GM12878 (cell line): ENCODE measurements at regions not wholly inside any gene's neighbourhood (a gene's known extent, or its start where the extent isn't known, plus 50 kb on each side); places are given as distances from the start of the nearest gene placed in this dataset.

Experiments
- ATAC-seq: fragments of 200-7000 bp; cut with Tn5 transposase; 3 replicates; pipeline ENCODE4 v1.9.1; 2020; ENCODE audit warnings: mild to moderate bottlenecking, moderate library complexity
- BruUV-seq: library from RNA; stranded (reverse); fragments of 400-500 nt; replicated peaks from 2 replicates; lab custom pipeline; 2021; lab: Mats Ljungman, UMichigan
- CTCF ChIA-PET: fragments of 300-600 bp; sonication (Branson Sonifier 250); formaldehyde crosslinking; extraction: SDS; loops from one replicate; lab custom pipeline; 2021; ENCODE audit warnings: inconsistent platforms; lab: Yijun Ruan, JAX
- POLR2A ChIA-PET: fragments of 350-600 bp; formaldehyde crosslinking; extraction: SDS; loops from one replicate; lab custom pipeline; 2021; ENCODE audit warnings: inconsistent platforms; lab: Charles Lee
- RAD21 ChIA-PET: fragments of 300-600 bp; sonication (Branson Sonifier 250); formaldehyde crosslinking; loops from one replicate; lab custom pipeline; 2023; ENCODE audit warnings: antibody characterized with exemption; ENCODE audit not compliant: unreplicated experiment; lab: Charles Lee
- SMC1A ChIA-PET: fragments of 300-600 bp; sonication (Branson Sonifier 250); formaldehyde crosslinking; loops from one replicate; lab custom pipeline; 2023; ENCODE audit not compliant: unreplicated experiment, uncharacterized antibody; lab: Charles Lee
- DNase-seq: peaks from one replicate; pipeline ENCODE4 v3.0.0-alpha.2; 2011; ENCODE audit warnings: low read depth, low spot score
- FAIRE-seq: peaks from 3 replicates; lab custom pipeline; 2011; peaks lifted over from hg19 to GRCh38; lab: Jason Lieb, UNC
- H2AFZ ChIP-seq: 2 replicates; pipeline ENCODE4 v1.6.0; 2011; ENCODE audit warnings: low read depth, low read length, control low read depth; ENCODE audit not compliant: control insufficient read depth
- H3K27ac ChIP-seq: 2 replicates; pipeline ENCODE4 v1.5.1; 2011; ENCODE audit warnings: control low read depth; ENCODE audit not compliant: control insufficient read depth, insufficient read depth
- H3K27me3 ChIP-seq, 2 experiments: replicated peaks in 1 of 2; 2 replicates each; pipeline versions ENCODE4 v1.6.0 to v1.6.1; 2011; ENCODE audit warnings: low read length in 1 of 2; ENCODE audit not compliant: control insufficient read depth in 2 of 2, insufficient read depth in 2 of 2
- H3K36me3 ChIP-seq, 2 experiments: 2 replicates each; pipeline ENCODE4 v1.5.1; 2011; ENCODE audit warnings: low read length in 1 of 2; ENCODE audit not compliant: control insufficient read depth in 2 of 2, insufficient read depth in 2 of 2
- H3K4me1 ChIP-seq: 2 replicates; pipeline ENCODE4 v1.6.1; 2011; ENCODE audit warnings: mild to moderate bottlenecking, low read length, moderate library complexity, mixed read lengths; ENCODE audit not compliant: control insufficient read depth, insufficient read depth
- H3K4me2 ChIP-seq: 2 replicates; pipeline ENCODE4 v1.6.0; 2011; ENCODE audit warnings: control low read depth; ENCODE audit not compliant: control insufficient read depth, insufficient read depth
- H3K4me3 ChIP-seq: fragments of 200-600 bp; sonication (generic); 2 replicates; pipeline ENCODE4 v1.5.1; 2016
- H3K79me2 ChIP-seq: 2 replicates; pipeline ENCODE4 v1.6.0; 2011; ENCODE audit warnings: low read length; ENCODE audit not compliant: control insufficient read depth, insufficient read depth
- H3K9ac ChIP-seq: 2 replicates; pipeline ENCODE4 v1.8.0; 2011; ENCODE audit warnings: low read length, control low read depth, mixed read lengths; ENCODE audit not compliant: control insufficient read depth, insufficient read depth
- H3K9me3 ChIP-seq: replicated peaks from 3 replicates; pipeline ENCODE4 v1.5.1; 2011; ENCODE audit warnings: mild to moderate bottlenecking, low read length; ENCODE audit not compliant: control insufficient read depth, insufficient read depth
- H4K20me1 ChIP-seq: 2 replicates; pipeline ENCODE4 v1.6.0; 2011; ENCODE audit not compliant: control insufficient read depth, insufficient read depth
- CHD2 ChIP-seq: IDR thresholded peaks from 2 replicates; pipeline ENCODE4 v1.6.1; 2011; ENCODE audit warnings: low read depth, low read length, improper control_type of control experiment, borderline replicate concordance
- FOXM1 ChIP-seq: IDR thresholded peaks from 2 replicates; pipeline ENCODE4 v1.6.1; 2012; ENCODE audit warnings: low read depth, mild to moderate bottlenecking, inconsistent platforms, low read length, moderate library complexity
- GABPA ChIP-seq: IDR thresholded peaks from 2 replicates; pipeline ENCODE4 v1.6.1; 2014; ENCODE audit warnings: antibody characterized with exemption, low read depth, mild to moderate bottlenecking, inconsistent platforms
- HDAC2 ChIP-seq: fragments of 200-600 bp; sonication (generic); IDR thresholded peaks from 2 replicates; pipeline ENCODE4 v1.6.1; 2017
- HDAC6 ChIP-seq: fragments of 200-600 bp; sonication (generic); IDR thresholded peaks from one replicate; pipeline ENCODE4 v1.8.0; 2017; ENCODE audit warnings: antibody characterized with exemption; ENCODE audit not compliant: unreplicated experiment
- JUND ChIP-seq: IDR thresholded peaks from 2 replicates; pipeline ENCODE4 v1.6.1; 2012; ENCODE audit warnings: low read depth, mild to moderate bottlenecking, low read length, improper control_type of control experiment, moderate library complexity
- MTA2 ChIP-seq: fragments of 450-650 bp; IDR thresholded peaks from 2 replicates; pipeline ENCODE4 v1.6.1; 2016; ENCODE audit warnings: low read depth, mild to moderate bottlenecking, moderate library complexity
- MXI1 ChIP-seq: fragments of 150-350 bp; IDR thresholded peaks from 2 replicates; pipeline ENCODE4 v1.6.1; 2011; ENCODE audit warnings: low read depth, mild to moderate bottlenecking, inconsistent platforms, low read length, improper control_type of control experiment
- RBBP5 ChIP-seq: fragments of 200-600 bp; sonication (generic); conservative IDR thresholded peaks from 2 replicates; pipeline ENCODE4 v1.6.1; 2016
- RCOR1 ChIP-seq: conservative IDR thresholded peaks from 2 replicates; pipeline ENCODE4 v1.6.1; 2012; ENCODE audit warnings: low read depth, low read length, improper control_type of control experiment
- SREBF2 ChIP-seq: IDR thresholded peaks from 2 replicates; pipeline ENCODE4 v1.6.1; 2012; ENCODE audit warnings: mild to moderate bottlenecking, low read length
- SRF ChIP-seq, 2 experiments: IDR thresholded peaks; 2 replicates each; pipeline ENCODE4 v1.6.1; 2011; ENCODE audit warnings: low read depth in 2 of 2, low read length in 2 of 2, mild to moderate bottlenecking in 1 of 2, moderate library complexity in 1 of 2
- TARDBP ChIP-seq: IDR thresholded peaks from 2 replicates; pipeline ENCODE4 v1.6.1; 2016; ENCODE audit warnings: borderline replicate concordance
- ZBTB40 ChIP-seq: fragments of 450-650 bp; IDR thresholded peaks from 2 replicates; pipeline ENCODE4 v1.6.1; 2016; ENCODE audit warnings: mild to moderate bottlenecking, moderate library complexity, borderline replicate concordance
- ZNF217 ChIP-seq: fragments of 450-650 bp; IDR thresholded peaks from 2 replicates; pipeline ENCODE4 v1.6.1; 2017; ENCODE audit warnings: antibody characterized with exemption, mild to moderate bottlenecking
- ZZZ3 ChIP-seq: IDR thresholded peaks from 2 replicates; pipeline ENCODE4 v1.6.1; 2011; ENCODE audit warnings: low read depth; ENCODE audit not compliant: control insufficient read depth, insufficient read length
- WGBS: methylation state at CpG from one replicate; pipeline ENCODE4 v1.1.6; 2016; ENCODE audit warnings: low lambda C conversion rate; ENCODE audit not compliant: insufficient replicate concordance, insufficient coverage; ENCODE audit errors: missing lambda C conversion rate; 5-methylcytosine and 5-hydroxymethylcytosine counted together
- in situ Hi-C: fragments of 300-500 bp; cut with MboI; formaldehyde crosslinking; loops from 9 replicates; pipeline ENCODE4 v1.14.3; 2018; ENCODE audit warnings: mixed read lengths
- intact Hi-C: fragments of 100-400 bp; cut with micrococcal nuclease; formaldehyde crosslinking; loops from one replicate; pipeline ENCODE4 v1.14.2; 2022; ENCODE audit not compliant: unreplicated experiment

DNA sequence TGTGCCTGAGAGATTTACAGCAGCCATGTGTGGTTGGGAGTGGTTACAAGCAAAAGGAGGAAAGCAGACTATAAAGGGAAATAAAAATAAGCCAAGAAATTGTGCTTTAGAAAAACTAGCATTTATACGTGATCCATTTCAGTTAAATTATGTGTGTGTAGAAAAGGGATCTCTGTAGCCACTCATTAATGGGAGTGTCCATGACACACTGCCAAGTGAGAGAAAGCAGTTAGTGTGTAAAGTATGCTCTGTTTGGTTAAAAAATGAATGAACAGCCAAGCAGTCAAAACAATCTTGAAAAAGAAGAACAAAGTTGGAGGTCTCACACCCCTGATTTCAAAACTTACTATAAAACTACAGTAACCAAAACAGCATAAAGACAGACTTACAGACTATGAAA lies 67.9 kb upstream of the GGTLC1 start:
- H3K9me3 ChIP-seq = no peaks in the 10 kb centered on the region

More for the DNA sequence above, 67.9 kb upstream of the GGTLC1 start:
- H2AFZ ChIP-seq = no peak overlapping the region
- no TSS peak for BruUV-seq
- CTCF ChIA-PET = no interaction called here
- in situ Hi-C loops = no loop called here
- intact Hi-C loops = no loop called here
- WGBS = 0% methylated on average over 1 of the region's 1 CpG
- no peaks in the 10 kb centered on the region for H3K4me1 ChIP-seq
- no peak overlapping the region for H3K4me3 ChIP-seq
- SMC1A ChIA-PET = no interaction called here
- POLR2A ChIA-PET = no interaction called here
- no peak overlapping the region for H3K4me2 ChIP-seq
- no peaks in the 10 kb centered on the region for H3K36me3 ChIP-seq
- H3K27ac ChIP-seq = no peak overlapping the region
- no peaks in the 10 kb centered on the region for H3K79me2 ChIP-seq
- no peak for FAIRE-seq
- H3K27me3 ChIP-seq = no peaks in the 10 kb centered on the region
- no peak for ATAC-seq
- H4K20me1 ChIP-seq = no peaks in the 10 kb centered on the region
- RAD21 ChIA-PET = no interaction called here
- DNase-seq = no peak
- no peak for TF ChIP-seq GABPA
- TF ChIP-seq ZZZ3 = no peak
- TF ChIP-seq TARDBP = no peak
- no peak for TF ChIP-seq CHD2
- no peak for TF ChIP-seq HDAC6
- TF ChIP-seq JUND = no peak
- TF ChIP-seq SREBF2 = no peak
- no peak for TF ChIP-seq MXI1
- TF ChIP-seq FOXM1 = no peak
- TF ChIP-seq MTA2 = no peak
- TF ChIP-seq ZNF217 = no peak
- TF ChIP-seq HDAC2 = no peak
- TF ChIP-seq RCOR1 = no peak
- TF ChIP-seq ZBTB40 = no peak
- no peak for TF ChIP-seq SRF (IDR thresholded peaks at IDR 0.05; ENCODE audit: low read depth in 2 of 2, low read length in 2 of 2)
- no peak for TF ChIP-seq RBBP5
- H3K9ac ChIP-seq = no peak overlapping the region
